GM10266 (cell line): ENCODE measurements at regions not wholly inside any gene's neighbourhood (a gene's known extent, or its start where the extent isn't known, plus 50 kb on each side); places are given as distances from the start of the nearest gene placed in this dataset.

ENCODE experiments used
- DNase-seq: peaks from one replicate; pipeline ENCODE4 v3.0.0; 2012; ENCODE audit errors: extremely low spot score
- TF ChIP-seq, protein P1 (sequence below): IDR thresholded peaks from 2 replicates; pipeline ENCODE4 v1.5.1; 2012; ENCODE audit warnings: mild to moderate bottlenecking, low read depth; ENCODE audit not compliant: control insufficient read depth, insufficient read depth; ENCODE audit errors: missing control alignments

DNA sequence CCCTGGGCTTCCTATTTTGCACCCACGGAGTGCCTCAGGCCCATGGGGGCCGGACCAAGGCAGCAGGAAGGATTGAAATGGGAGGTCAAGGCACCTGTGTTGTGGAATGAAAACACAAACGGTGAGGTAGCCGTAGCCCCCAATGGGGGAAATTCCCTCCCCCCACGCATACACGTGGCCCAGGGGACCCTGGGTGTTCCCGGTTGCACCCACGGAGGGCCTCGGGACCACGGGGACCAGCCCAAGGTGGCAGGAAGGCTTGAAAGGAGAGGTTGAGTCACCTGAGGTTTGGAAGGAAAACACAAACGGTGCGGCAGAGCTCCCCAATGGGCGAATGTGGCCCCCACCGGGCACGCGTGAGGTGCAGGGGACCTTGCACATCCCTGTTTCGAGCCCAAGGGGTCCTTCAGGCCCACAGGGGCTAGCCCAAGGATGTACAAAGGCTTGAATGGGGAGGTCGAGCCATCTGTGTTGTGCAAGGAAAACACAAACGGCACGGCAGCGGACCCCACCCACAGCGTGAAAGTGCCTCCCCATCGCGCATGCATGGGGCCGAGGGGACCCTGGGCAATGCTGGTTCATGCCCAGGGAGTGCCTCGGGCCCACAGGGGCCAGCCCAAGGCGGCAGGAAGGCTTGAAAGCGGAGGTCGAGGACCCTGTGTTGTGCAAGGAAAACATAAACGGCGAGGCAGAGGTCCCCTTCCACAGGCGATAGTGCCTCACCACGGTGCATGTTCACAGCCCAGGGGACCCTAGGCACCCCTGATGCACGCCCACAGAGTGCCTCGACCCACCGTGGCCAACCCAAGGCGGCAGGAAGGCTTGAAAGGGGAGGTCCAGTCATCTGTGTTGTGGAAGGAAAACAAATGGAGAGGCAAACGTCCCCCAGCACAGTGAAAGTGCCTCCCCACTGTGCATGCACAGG is 376.7 kb downstream of the ALG10 start:
- TF ChIP-seq, protein P1, sequence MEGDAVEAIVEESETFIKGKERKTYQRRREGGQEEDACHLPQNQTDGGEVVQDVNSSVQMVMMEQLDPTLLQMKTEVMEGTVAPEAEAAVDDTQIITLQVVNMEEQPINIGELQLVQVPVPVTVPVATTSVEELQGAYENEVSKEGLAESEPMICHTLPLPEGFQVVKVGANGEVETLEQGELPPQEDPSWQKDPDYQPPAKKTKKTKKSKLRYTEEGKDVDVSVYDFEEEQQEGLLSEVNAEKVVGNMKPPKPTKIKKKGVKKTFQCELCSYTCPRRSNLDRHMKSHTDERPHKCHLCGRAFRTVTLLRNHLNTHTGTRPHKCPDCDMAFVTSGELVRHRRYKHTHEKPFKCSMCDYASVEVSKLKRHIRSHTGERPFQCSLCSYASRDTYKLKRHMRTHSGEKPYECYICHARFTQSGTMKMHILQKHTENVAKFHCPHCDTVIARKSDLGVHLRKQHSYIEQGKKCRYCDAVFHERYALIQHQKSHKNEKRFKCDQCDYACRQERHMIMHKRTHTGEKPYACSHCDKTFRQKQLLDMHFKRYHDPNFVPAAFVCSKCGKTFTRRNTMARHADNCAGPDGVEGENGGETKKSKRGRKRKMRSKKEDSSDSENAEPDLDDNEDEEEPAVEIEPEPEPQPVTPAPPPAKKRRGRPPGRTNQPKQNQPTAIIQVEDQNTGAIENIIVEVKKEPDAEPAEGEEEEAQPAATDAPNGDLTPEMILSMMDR: no peak
- peak; percentile 1 for DNase-seq

DNA sequence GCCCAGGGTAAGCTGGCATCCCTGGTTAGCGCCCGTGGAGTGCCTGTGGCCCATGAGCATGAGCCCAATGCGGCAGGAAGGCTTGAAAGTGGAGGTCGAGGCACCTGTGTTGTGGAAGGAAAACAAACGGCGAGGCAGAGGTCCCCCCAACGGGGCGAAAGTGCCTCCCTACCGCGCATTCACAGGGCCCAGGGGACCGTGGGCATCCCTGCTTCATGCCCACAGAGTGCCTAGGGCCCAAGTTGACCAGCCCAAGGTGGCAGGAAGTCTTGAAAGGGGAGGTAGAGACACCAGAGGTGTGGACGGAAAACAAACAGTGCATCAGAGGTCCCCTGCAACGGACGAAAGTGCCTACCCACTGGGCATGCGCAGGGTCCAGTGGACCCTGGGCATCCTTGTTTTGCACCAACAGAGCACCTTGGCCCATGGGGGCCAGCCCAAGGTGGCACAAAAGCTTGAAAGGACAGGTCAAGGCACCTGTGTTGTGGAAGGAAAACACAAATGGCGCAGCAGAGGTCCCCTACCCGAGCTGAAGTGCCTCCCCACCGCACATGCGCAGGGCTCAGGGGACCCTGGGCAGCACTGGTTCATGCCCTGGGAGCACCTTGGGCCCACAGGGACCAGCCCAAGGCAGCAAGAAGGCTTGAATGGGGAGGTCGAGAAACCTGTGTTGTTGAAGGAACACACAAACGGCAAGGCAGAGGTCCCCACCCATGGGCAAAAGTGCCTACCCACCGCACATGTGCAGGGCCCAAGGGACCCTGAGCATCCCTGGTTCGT is 377.5 kb downstream of the ALG10 start:
- TF ChIP-seq, protein P1: no peak
- peak; percentile 1 for DNase-seq

DNA sequence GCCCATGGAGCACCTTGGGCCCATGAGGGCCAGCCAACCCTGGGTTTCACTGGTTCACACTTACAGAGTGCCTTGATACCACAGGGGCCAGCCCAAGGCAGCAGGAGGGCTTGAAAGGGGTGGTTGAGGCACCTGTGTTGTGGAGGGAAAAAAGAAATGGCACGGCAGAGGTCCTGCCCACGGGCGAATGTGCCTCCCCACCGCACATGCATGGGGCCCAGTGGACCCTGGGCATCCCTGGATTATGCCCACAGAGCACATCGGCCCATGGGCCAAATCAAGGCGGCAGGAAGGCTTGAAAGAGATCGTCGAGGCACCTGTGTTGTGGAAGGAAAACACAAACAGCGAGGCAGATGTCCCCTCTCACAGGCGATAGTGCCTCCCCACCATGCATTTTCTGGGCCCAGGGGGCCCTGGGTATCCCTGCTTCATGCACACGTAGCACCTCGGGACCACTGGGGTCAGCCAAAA is 378.1 kb downstream of the ALG10 start:
- DNase-seq: peak; percentile 0
- TF ChIP-seq, protein P1: no peak

- DNase-seq: peak; percentile 0
- TF ChIP-seq, protein P1: no peak
Observed at GRCh38 chr12:34400986-34401658, 378.8 kb downstream of the ALG10 start.

GRCh38 chr12:34401659-34402227 is 379.4 kb downstream of the ALG10 start:
- peak; percentile 0 for DNase-seq
- TF ChIP-seq, protein P1: no peak

- DNase-seq: no peak
- TF ChIP-seq, protein P1: no peak
Observed at GRCh38 chr12:34402228-34402898, 380.1 kb downstream of the ALG10 start.
